ENCODE measurements at regions not wholly inside any gene's neighbourhood (a gene's known extent, or its start where the extent isn't known, plus 50 kb on each side); places are given as distances from the start of the nearest gene placed in this dataset.
A peak's percentile ranks its signal among the peaks of the same experiment; 100 is the strongest.
"Not testable (repeated sequence)": the region's sequence is repeated elsewhere in the genome, so short reads cannot be mapped to it uniquely, and the experiment has no call there.

DNA sequence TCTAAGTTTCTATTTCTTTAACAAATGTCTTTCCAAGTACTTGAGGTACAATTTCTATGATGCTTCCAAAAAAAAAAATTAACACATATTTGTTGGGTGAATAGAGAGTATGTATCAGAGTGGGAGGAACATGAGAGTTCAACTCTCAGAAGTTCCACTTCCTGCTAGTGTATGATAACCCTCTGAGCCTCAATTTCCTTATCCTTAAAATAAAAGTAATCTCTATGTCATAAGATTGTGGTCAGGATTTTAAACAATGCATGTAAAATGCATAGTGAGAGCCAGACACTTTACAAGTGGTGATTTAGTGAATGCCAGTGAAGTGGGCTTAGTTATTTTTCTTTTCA lies 270.3 kb upstream of the AMIGO2 start:
- Mint-ChIP-seq H3K4me1 (ENCODE audit: low read depth) (peaks cover 69% of the 10 kb centered on the region), H3K4me3 (peak overlapping the region; percentile 58), H3K36me3 (peaks cover 8% of the 10 kb centered on the region), H3K27me3 (no peaks in the 10 kb centered on the region), H3K9me3 (no peaks in the 10 kb centered on the region), H3K27ac (peak overlapping the region; percentile 100)
- intact Hi-C loops (cut with micrococcal nuclease), result loop anchor here (1.0 to 10.0 kb wide), 5 partner anchors 10 to 555 kb away; no protein-coding TSS in a partner anchor
- DNase-seq, result no peak
- POLR2A ChIA-PET, result interaction anchor here (0.8 to 1.6 kb wide), 3 partner anchors 11 to 137 kb away, joined by 3 to 6 read pairs (median 4); no protein-coding TSS in a partner anchor
- CTCF ChIA-PET, result interaction anchor here (1.2 kb wide), 1 partner anchor 48 kb away, joined by 3 read pairs; no protein-coding TSS in a partner anchor

DNA sequence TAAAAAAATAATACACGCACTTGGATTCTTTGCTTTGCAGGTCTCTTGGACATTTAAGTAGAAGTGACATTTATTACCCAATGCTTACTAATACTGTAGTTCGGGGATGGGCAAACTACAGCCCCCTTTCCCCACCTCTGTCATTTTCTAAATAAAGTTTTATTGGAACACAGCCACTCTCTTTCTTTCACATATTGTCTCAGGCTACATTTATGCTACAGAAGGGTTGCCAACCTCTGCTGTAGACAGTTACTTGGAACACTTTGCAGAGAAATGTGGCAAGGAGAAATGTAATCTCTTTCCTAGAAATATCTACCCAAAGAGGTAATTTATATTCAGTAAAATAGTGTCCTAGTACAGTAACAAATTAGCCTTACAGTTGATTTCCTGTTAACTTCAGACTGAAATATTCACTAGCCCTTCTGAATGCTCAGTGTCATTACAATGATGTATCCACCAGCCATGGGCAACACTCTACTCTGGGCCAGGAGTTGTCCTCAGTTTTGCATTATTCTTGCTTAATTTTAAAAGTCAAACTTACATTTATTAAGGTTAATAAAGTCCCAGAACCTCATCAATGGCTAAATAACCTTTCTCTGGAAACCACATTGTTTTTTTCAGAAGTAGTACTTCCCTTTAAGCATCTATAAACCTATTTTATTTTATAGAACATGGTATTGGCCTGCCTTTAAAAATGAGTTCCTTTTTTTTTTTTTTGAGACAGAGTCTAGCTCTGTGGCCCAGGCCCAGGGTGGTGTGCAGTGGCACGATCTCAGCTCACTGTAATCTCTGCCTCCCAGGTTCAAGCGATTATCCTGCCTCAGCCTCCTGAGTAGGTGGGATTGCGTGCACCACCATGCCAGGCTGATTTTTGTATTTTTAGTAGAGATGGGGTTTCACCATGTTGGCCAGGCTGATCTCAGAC lies 269.6 kb upstream of the AMIGO2 start:
- peaks cover 6% of the 10 kb centered on the region for H3K36me3 Mint-ChIP-seq
- no peaks in the 10 kb centered on the region for H3K27me3 Mint-ChIP-seq
- DNase-seq, result peak; percentile 63
- intact Hi-C loops (cut with micrococcal nuclease), result loop anchor here (1.0 to 10.0 kb wide), 5 partner anchors 11 to 555 kb away; no protein-coding TSS in a partner anchor
- peak overlapping the region; percentile 58 for H3K4me3 Mint-ChIP-seq
- peaks cover 66% of the 10 kb centered on the region for H3K4me1 Mint-ChIP-seq (ENCODE audit: low read depth)
- peak overlapping the region; percentile 100 for H3K27ac Mint-ChIP-seq
- ChIA-PET POLR2A (interaction anchor here (0.6 to 1.6 kb wide), 5 partner anchors 12 to 137 kb away, joined by 3 to 6 read pairs (median 4); no protein-coding TSS in a partner anchor), CTCF (interaction anchor here (1.2 kb wide), 1 partner anchor 48 kb away, joined by 3 read pairs; no protein-coding TSS in a partner anchor)
- no peaks in the 10 kb centered on the region for H3K9me3 Mint-ChIP-seq

GRCh38 chr12:47348206-47348605 lies 268.4 kb upstream of the AMIGO2 start:
- Mint-ChIP-seq H3K4me1 (ENCODE audit: low read depth) (peaks cover 63% of the 10 kb centered on the region), H3K9me3 (peaks cover 2% of the 10 kb centered on the region), H3K4me3 (no peak overlapping the region), H3K27ac (peak overlapping the region; percentile 100), H3K27me3 (no peaks in the 10 kb centered on the region), H3K36me3 (peaks cover 5% of the 10 kb centered on the region)
- no peak for DNase-seq
- ChIA-PET POLR2A (interaction anchor here (1.5 kb wide), 1 partner anchor 136 kb away, joined by 4 read pairs; no protein-coding TSS in a partner anchor), CTCF (no interaction called here)
- intact Hi-C loops (cut with micrococcal nuclease), result no loop called here

- intact Hi-C loops (cut with micrococcal nuclease), result no loop called here
- H3K27me3 Mint-ChIP-seq, result no peaks in the 10 kb centered on the region
- DNase-seq, result no peak
- POLR2A ChIA-PET, result interaction anchor here (1.1 to 1.3 kb wide), 3 partner anchors 40 to 133 kb away, joined by 3 to 5 read pairs (median 4); no protein-coding TSS in a partner anchor
- CTCF ChIA-PET, result interaction anchor here (0.8 to 1.7 kb wide), 4 partner anchors 11 to 314 kb away, joined by 3 to 7 read pairs (median 4); no protein-coding TSS in a partner anchor
- H3K27ac Mint-ChIP-seq, result peak overlapping the region; percentile 49
- H3K4me3 Mint-ChIP-seq, result no peak overlapping the region
- peaks cover 10% of the 10 kb centered on the region for H3K36me3 Mint-ChIP-seq
- peaks cover 51% of the 10 kb centered on the region for H3K4me1 Mint-ChIP-seq (ENCODE audit: low read depth)
- H3K9me3 Mint-ChIP-seq, result peaks cover 2% of the 10 kb centered on the region
Measured at GRCh38 chr12:47346251-47347019, 266.7 kb upstream of the AMIGO2 start.

- H3K9me3 Mint-ChIP-seq, result peaks cover 3% of the 10 kb centered on the region
- H3K36me3 Mint-ChIP-seq, result peaks cover 11% of the 10 kb centered on the region
- H3K27me3 Mint-ChIP-seq, result no peaks in the 10 kb centered on the region
- no peak for DNase-seq
- peaks cover 29% of the 10 kb centered on the region for H3K4me1 Mint-ChIP-seq (ENCODE audit: low read depth)
- no peak overlapping the region for H3K4me3 Mint-ChIP-seq
- intact Hi-C loops (cut with micrococcal nuclease), result no loop called here
- ChIA-PET CTCF (no interaction called here), POLR2A (no interaction called here)
- peak overlapping the region; percentile 78 for H3K27ac Mint-ChIP-seq
Measured at GRCh38 chr12:47343684-47344567, 264.2 kb upstream of the AMIGO2 start.

GRCh38 chr12:47340411-47341015 lies 260.8 kb upstream of the AMIGO2 start:
- intact Hi-C loops (cut with micrococcal nuclease), result no loop called here
- ChIA-PET CTCF (interaction anchor here (1.2 kb wide), 1 partner anchor 57 kb away, joined by 4 read pairs; no protein-coding TSS in a partner anchor), POLR2A (no interaction called here)
- Mint-ChIP-seq H3K9me3 (peaks cover 13% of the 10 kb centered on the region), H3K27ac (no peak overlapping the region), H3K36me3 (peaks cover 20% of the 10 kb centered on the region), H3K4me1 (ENCODE audit: low read depth) (peaks cover 26% of the 10 kb centered on the region), H3K27me3 (no peaks in the 10 kb centered on the region), H3K4me3 (no peak overlapping the region)
- DNase-seq, result no peak

- CTCF ChIA-PET, result no interaction called here
- POLR2A ChIA-PET, result no interaction called here
- Mint-ChIP-seq H3K36me3 (peaks cover 19% of the 10 kb centered on the region), H3K4me1 (ENCODE audit: low read depth) (peaks cover 21% of the 10 kb centered on the region), H3K9me3 (peaks cover 13% of the 10 kb centered on the region), H3K27ac (no peak overlapping the region), H3K27me3 (no peaks in the 10 kb centered on the region), H3K4me3 (no peak overlapping the region)
- intact Hi-C loops (cut with micrococcal nuclease), result no loop called here
- no peak for DNase-seq
Measured at GRCh38 chr12:47337581-47337980, 257.8 kb upstream of the AMIGO2 start.

GRCh38 chr12:47333271-47333858 lies 253.6 kb upstream of the AMIGO2 start:
- Mint-ChIP-seq H3K4me1 (ENCODE audit: low read depth) (peaks cover 35% of the 10 kb centered on the region), H3K9me3 (peaks cover 17% of the 10 kb centered on the region), H3K36me3 (peaks cover 11% of the 10 kb centered on the region)
- DNase-seq; intact Hi-C loops (cut with micrococcal nuclease); H3K27ac Mint-ChIP-seq; H3K27me3 Mint-ChIP-seq; H3K4me3 Mint-ChIP-seq; POLR2A ChIA-PET; CTCF ChIA-PET: not testable (repeated sequence)

- ChIA-PET CTCF (interaction anchor here (0.8 to 1.0 kb wide), 2 partner anchors 32 to 509 kb away, joined by 3 to 4 read pairs; no protein-coding TSS in a partner anchor), POLR2A (no interaction called here)
- peak; percentile 36 for DNase-seq
- peaks cover 28% of the 10 kb centered on the region for H3K4me1 Mint-ChIP-seq (ENCODE audit: low read depth)
- intact Hi-C loops (cut with micrococcal nuclease), result loop anchor here (2.0 kb wide), 1 partner anchor 28 kb away; no protein-coding TSS in a partner anchor
- H3K27ac Mint-ChIP-seq, result peak overlapping the region; percentile 67
- no peaks in the 10 kb centered on the region for H3K27me3 Mint-ChIP-seq
- H3K9me3 Mint-ChIP-seq, result peaks cover 8% of the 10 kb centered on the region
- no peak overlapping the region for H3K4me3 Mint-ChIP-seq
- no peaks in the 10 kb centered on the region for H3K36me3 Mint-ChIP-seq
Measured at GRCh38 chr12:47328831-47329545, 249.2 kb upstream of the AMIGO2 start.

- Mint-ChIP-seq H3K4me1 (ENCODE audit: low read depth) (peaks cover 30% of the 10 kb centered on the region), H3K27ac (no peak overlapping the region), H3K4me3 (no peak overlapping the region), H3K9me3 (peaks cover 8% of the 10 kb centered on the region), H3K36me3 (no peaks in the 10 kb centered on the region), H3K27me3 (no peaks in the 10 kb centered on the region)
- POLR2A ChIA-PET, result no interaction called here
- DNase-seq, result no peak
- intact Hi-C loops (cut with micrococcal nuclease), result no loop called here
- CTCF ChIA-PET, result interaction anchor here (0.6 to 1.4 kb wide), 2 partner anchors 86 to 1024 kb away, joined by 3 read pairs; no protein-coding TSS in a partner anchor
Measured at GRCh38 chr12:47326190-47326589, 246.4 kb upstream of the AMIGO2 start.

Data from activated CD4-positive, alpha-beta memory T cell treated with anti-CD3 and anti-CD28 coated beads for 36 hours (primary cell).